Fibroblast of the aortic adventitia (primary cell): ENCODE measurements at regions not wholly inside any gene's neighbourhood (a gene's known extent, or its start where the extent isn't known, plus 50 kb on each side); places are given as distances from the start of the nearest gene placed in this dataset.

Source experiments
- DNase-seq: peaks from one replicate; pipeline ENCODE4 v3.0.0-alpha.2; 2010; ENCODE audit warnings: low read depth
- H3K4me3 ChIP-seq: 2 replicates; pipeline ENCODE4 v1.5.1; 2011; ENCODE audit warnings: low read depth, mild to moderate bottlenecking, control low read depth, low read length, moderate library complexity
- TF ChIP-seq, protein P1 (sequence below): IDR thresholded peaks from 2 replicates; pipeline ENCODE4 v1.5.1; 2011; ENCODE audit warnings: mild to moderate bottlenecking, low read length, control low read depth, inconsistent platforms; ENCODE audit not compliant: insufficient read depth

DNA sequence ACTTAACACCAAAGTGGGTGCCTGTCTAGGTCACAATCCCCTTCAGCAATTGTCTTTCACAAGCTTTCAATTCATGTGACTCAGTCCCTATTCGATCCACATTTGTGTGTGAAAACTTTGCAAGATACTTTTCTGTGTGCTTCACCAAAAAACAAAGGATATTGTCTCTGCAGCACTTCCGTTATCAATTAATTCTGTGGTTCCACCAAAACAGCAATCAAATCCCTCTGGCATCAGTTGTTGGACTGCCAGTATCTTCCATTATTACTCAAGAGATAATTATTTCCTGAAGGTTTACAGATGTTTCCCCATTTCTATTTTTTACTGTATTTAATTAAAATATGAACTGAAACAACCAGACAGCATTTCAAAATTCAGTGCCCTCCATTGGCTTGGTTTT, 481.4 kb downstream of the SUCLA2 start:
- no peak overlapping the region for H3K4me3 ChIP-seq

DNA sequence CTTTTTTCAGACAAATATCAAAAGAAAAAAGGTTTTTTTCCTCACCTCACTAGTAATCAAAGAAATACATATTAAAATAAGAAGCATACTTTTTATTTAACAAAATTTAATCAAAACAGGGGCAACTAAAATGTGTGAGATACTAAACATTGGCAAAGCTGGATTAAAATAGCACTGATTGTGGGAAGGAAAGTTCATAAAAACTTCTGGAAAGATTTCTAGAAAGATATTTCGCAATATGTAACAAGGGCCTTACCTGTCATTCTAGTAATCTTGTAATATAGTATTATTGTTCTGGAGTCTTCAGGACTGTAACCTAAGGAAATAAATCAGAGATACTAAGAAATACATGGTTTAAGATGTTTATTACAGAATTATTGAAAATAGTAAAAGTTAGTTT, 482.5 kb downstream of the SUCLA2 start:
- no peak for DNase-seq
- H3K4me3 ChIP-seq: no peak overlapping the region
- TF ChIP-seq, protein P1, sequence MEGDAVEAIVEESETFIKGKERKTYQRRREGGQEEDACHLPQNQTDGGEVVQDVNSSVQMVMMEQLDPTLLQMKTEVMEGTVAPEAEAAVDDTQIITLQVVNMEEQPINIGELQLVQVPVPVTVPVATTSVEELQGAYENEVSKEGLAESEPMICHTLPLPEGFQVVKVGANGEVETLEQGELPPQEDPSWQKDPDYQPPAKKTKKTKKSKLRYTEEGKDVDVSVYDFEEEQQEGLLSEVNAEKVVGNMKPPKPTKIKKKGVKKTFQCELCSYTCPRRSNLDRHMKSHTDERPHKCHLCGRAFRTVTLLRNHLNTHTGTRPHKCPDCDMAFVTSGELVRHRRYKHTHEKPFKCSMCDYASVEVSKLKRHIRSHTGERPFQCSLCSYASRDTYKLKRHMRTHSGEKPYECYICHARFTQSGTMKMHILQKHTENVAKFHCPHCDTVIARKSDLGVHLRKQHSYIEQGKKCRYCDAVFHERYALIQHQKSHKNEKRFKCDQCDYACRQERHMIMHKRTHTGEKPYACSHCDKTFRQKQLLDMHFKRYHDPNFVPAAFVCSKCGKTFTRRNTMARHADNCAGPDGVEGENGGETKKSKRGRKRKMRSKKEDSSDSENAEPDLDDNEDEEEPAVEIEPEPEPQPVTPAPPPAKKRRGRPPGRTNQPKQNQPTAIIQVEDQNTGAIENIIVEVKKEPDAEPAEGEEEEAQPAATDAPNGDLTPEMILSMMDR: no peak

More for the DNA sequence above, 481.4 kb downstream of the SUCLA2 start:
- TF ChIP-seq, protein P1: no peak
- DNase-seq: no peak

DNA sequence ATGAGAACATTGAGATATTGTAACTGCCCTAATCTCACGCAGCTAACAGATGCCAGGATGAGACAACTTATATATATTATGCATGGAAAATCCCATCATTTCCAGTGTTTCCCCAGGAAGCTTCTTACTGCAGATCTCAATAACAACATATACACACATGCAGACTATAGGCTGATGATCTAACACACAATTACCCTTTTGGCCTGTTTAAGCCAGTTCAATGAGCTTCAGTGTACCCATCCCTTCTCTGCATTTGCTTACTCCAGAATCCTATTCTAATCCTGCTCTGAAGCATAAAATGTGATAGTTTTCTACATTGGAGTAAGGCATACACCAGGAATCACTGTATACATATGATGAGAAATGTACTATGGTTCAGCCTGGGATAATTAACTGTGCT, 489.4 kb downstream of the SUCLA2 start:
- DNase-seq: no peak
- TF ChIP-seq, protein P1: no peak
- no peak overlapping the region for H3K4me3 ChIP-seq

DNA sequence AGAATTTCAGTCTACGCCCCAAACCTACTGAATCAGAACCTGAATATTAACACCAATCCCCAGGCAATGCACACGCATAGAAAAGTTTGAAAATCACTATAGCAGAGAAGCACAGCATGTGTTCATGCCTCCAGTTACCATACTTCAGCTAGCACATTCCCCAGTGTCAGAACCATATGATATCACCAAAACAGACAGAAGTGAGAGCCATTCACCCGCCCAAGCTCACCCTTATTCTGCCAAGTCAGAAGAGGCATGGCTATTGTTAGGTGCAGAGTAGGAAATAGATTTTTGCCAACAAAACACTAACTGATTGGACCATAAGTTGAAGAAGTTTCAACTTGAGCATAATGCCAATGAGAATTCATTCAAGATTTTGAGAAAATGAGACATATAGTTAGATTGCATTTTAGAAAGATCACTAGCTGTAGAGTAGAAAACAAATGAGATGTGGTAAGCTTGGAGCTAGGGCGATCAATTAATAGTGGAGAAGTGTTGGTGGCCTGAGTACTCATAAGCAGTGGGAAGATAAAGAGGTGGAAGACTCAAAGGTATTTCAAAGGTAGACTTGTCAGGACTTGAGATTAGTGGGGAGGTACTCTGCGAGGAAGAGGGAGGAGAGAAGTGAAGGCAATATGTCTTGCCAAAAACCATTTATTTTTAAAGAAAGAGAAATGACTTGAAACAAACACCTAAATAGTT, 492.4 kb downstream of the SUCLA2 start:
- no peak for DNase-seq
- TF ChIP-seq, protein P1: no peak
- H3K4me3 ChIP-seq: no peak overlapping the region

DNA sequence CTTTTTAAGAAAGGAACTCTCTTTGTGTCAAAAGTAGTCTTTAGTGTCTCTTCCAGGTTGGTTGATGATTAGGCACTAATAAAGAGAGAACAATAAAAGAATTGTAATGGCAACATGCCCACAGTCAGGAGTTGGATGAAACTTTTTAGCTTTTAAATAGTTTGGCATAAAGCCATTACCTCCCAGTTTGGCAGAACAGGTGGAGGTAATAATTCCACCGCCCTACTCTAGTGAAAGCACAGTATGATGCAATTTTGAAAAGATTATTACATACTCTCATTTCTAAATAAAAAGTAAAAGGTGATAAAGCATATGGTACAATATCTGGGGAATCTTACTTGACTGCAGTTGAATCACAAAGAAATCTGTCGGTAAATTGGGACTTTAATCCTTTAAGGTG, 497.6 kb downstream of the SUCLA2 start:
- no peak for DNase-seq
- H3K4me3 ChIP-seq: no peak overlapping the region
- TF ChIP-seq, protein P1: no peak

DNA sequence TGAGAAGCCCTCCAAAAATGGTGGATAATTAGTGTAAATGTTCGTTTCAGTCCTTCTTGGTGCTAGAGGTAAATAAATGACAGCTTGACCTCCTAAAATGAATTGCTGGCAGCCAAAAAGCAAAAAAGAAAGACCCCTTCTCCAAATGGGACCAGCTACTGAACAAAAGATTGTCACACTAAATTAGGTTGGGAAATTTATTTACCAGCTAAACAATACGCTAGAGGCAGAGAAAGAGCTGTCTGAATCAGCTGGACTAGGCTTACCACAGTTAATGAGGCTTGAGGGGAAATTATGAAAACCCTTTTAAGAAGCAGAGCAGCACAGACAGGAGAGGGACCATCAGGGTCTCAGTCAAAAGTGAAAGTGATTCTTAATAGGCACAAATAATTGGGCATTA, 498.9 kb downstream of the SUCLA2 start:
- no peak for DNase-seq
- no peak overlapping the region for H3K4me3 ChIP-seq
- TF ChIP-seq, protein P1: no peak
